Ascending aorta (tissue), 2 donors: ENCODE measurements at regions not wholly inside any gene's neighbourhood (a gene's known extent, or its start where the extent isn't known, plus 50 kb on each side); places are given as distances from the start of the nearest gene placed in this dataset.

Source experiments
- DNase-seq, 2 donors: peaks; one replicate each; pipeline ENCODE4 v3.0.0-alpha.2; 2019; ENCODE audit warnings: low spot score in 2 of 2
- H3K27ac ChIP-seq, 2 donors: fragments of 200-600 bp; sonication (generic); one replicate each; pipeline ENCODE4 v1.5.1; 2016 to 2017; ENCODE audit warnings: mild to moderate bottlenecking in 1 of 2
- H3K27me3 ChIP-seq: fragments of 200-600 bp; sonication (generic); one replicate; pipeline ENCODE4 v1.5.1; 2017
- H3K36me3 ChIP-seq, 2 donors: fragments of 200-600 bp; sonication (generic); one replicate each; pipeline ENCODE4 v1.5.1; 2016
- H3K4me1 ChIP-seq, 2 donors: fragments of 200-600 bp; sonication (generic); one replicate each; pipeline ENCODE4 v1.5.1; 2016 to 2017; ENCODE audit warnings: mild to moderate bottlenecking in 1 of 2
- H3K4me3 ChIP-seq, 2 donors: fragments of 200-600 bp; sonication (generic); one replicate each; pipeline ENCODE4 v1.5.1; 2016 to 2017; ENCODE audit warnings: mild to moderate bottlenecking in 1 of 2
- H3K9me3 ChIP-seq, 2 donors: fragments of 200-600 bp; sonication (generic); one replicate each; pipeline ENCODE4 v1.5.1; 2016
- CTCF ChIP-seq, 3 experiments: fragments of 200-600 bp in 2 of 3; fragments of 450-650 bp in 1 of 3; sonication (generic) in 2 of 3; IDR thresholded peaks; one replicate each; pipeline ENCODE4 v1.5.1; 2016 to 2019; ENCODE audit warnings: antibody characterized with exemption in 3 of 3, mild to moderate bottlenecking in 1 of 3, moderate library complexity in 1 of 3
- intact Hi-C: fragments of 100-400 bp; cut with DNase I; formaldehyde crosslinking; loops from one replicate; pipeline ENCODE4 v1.15.1; 2023

- no peaks in the 10 kb centered on the region for H3K36me3 ChIP-seq
Observed at GRCh38 chr2:196335221-196335634, 163.8 kb upstream of the STK17B start.

GRCh38 chr2:196336207-196336606 is 164.8 kb upstream of the STK17B start:
- Histone ChIP-seq H3K9me3 (no peaks in the 10 kb centered on the region), H3K27ac (no peak overlapping the region), H3K4me1 (peaks cover 0 to 3% of the 10 kb centered on the region in 2 donors), H3K4me3 (no peak overlapping the region), H3K36me3 (no peaks in the 10 kb centered on the region), H3K27me3 (no peaks in the 10 kb centered on the region)
- intact Hi-C loops: no loop called here
- no peak for DNase-seq
- no peak for TF ChIP-seq CTCF (IDR thresholded peaks at IDR 0.05)

More at GRCh38 chr2:196335221-196335634, 163.8 kb upstream of the STK17B start:
- no peak for DNase-seq
- TF ChIP-seq CTCF (IDR thresholded peaks at IDR 0.05): no peak
- H3K9me3 ChIP-seq: no peaks in the 10 kb centered on the region
- no peak overlapping the region for H3K27ac ChIP-seq
- intact Hi-C loops: no loop called here
- H3K27me3 ChIP-seq: no peaks in the 10 kb centered on the region
- H3K4me1 ChIP-seq: peaks cover 0 to 3% of the 10 kb centered on the region in 2 donors
- no peak overlapping the region for H3K4me3 ChIP-seq

- Histone ChIP-seq H3K27me3 (no peaks in the 10 kb centered on the region), H3K36me3 (no peaks in the 10 kb centered on the region), H3K4me1 (peaks cover 0 to 3% of the 10 kb centered on the region in 2 donors), H3K4me3 (no peak overlapping the region), H3K9me3 (no peaks in the 10 kb centered on the region), H3K27ac (no peak overlapping the region)
- TF ChIP-seq CTCF (IDR thresholded peaks at IDR 0.05): no peak
- no peak for DNase-seq
- intact Hi-C loops: loop anchor here (1.0 kb wide), 2 partner anchors 39 to 258 kb away; no protein-coding TSS in a partner anchor
Observed at GRCh38 chr2:196336715-196337114, 165.3 kb upstream of the STK17B start.

GRCh38 chr2:196337208-196337953 is 166.0 kb upstream of the STK17B start:
- no peak for DNase-seq
- intact Hi-C loops: loop anchor here (1.0 kb wide), 2 partner anchors 40 to 259 kb away; no protein-coding TSS in a partner anchor
- H3K27ac ChIP-seq: no peak overlapping the region
- no peak overlapping the region for H3K4me3 ChIP-seq
- no peaks in the 10 kb centered on the region for H3K27me3 ChIP-seq
- H3K9me3 ChIP-seq: no peaks in the 10 kb centered on the region
- peaks cover 0 to 3% of the 10 kb centered on the region in 2 donors for H3K4me1 ChIP-seq
- no peaks in the 10 kb centered on the region for H3K36me3 ChIP-seq
- TF ChIP-seq CTCF (IDR thresholded peaks at IDR 0.05): peak in 2 of 3 experiments; percentile 32 to 48

- no peak for TF ChIP-seq CTCF (IDR thresholded peaks at IDR 0.05)
- Histone ChIP-seq H3K4me3 (no peak overlapping the region), H3K9me3 (no peaks in the 10 kb centered on the region), H3K27me3 (no peaks in the 10 kb centered on the region), H3K36me3 (no peaks in the 10 kb centered on the region), H3K4me1 (peaks cover 0 to 3% of the 10 kb centered on the region in 2 donors), H3K27ac (no peak overlapping the region)
- intact Hi-C loops: no loop called here
- no peak for DNase-seq
Observed at GRCh38 chr2:196338440-196338839, 167.1 kb upstream of the STK17B start.
